ENCODE measurements at regions not wholly inside any gene's neighbourhood (a gene's known extent, or its start where the extent isn't known, plus 50 kb on each side); places are given as distances from the start of the nearest gene placed in this dataset.
"Not testable (repeated sequence)": the region's sequence is repeated elsewhere in the genome, so short reads cannot be mapped to it uniquely, and the experiment has no call there.

DNA sequence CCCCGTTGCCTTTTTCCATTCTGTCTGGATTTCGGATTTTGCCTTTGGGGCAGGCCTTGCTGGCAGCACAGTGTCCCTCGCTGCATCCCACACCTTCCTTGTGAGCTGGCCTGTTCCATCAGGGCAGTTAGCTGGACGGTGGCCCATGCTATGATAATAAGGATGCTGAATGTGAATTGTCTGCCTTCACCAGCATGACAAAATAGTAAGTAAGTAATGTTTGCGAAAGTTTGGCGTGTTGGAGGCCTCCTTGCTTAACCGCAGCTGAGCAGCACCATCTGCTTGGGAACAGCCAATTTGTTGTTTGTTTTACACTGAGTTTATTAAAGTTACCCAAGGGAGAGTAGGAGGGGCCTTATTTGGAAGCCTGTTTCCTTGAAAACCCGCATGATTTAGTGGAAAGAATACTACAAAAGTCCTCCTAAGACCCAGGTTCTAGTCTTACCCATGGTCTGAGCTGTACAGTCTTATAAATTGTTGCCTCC lies 469.7 kb upstream of the FANCL start:
- DNase-seq (ENCODE audit: low read depth) = no peak

- no peak for DNase-seq (ENCODE audit: low read depth)
Observed at GRCh38 chr2:58709687-58710354, 468.7 kb upstream of the FANCL start.

GRCh38 chr2:58709274-58709673 lies 468.1 kb upstream of the FANCL start:
- DNase-seq (ENCODE audit: low read depth) = no peak

DNA sequence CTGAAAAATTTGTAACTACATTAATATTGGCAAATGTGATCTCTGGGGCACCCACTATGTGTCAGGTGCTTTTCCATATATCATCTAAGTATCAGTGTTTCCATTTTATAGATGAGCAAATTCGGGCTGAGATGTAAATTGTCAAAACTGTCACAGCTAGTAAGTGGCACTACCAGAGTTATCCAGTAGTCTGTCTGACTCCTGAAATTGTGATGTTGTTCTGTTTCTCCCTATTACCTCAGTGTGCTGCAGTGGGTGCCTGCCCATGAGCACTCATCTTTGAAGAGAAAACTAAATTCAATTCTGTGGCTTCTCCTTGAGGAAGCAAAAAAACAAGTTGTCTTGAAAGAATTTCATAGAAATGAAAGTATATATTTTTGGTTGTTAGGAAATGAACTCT lies 467.4 kb upstream of the FANCL start:
- no peak for DNase-seq (ENCODE audit: low read depth)

DNA sequence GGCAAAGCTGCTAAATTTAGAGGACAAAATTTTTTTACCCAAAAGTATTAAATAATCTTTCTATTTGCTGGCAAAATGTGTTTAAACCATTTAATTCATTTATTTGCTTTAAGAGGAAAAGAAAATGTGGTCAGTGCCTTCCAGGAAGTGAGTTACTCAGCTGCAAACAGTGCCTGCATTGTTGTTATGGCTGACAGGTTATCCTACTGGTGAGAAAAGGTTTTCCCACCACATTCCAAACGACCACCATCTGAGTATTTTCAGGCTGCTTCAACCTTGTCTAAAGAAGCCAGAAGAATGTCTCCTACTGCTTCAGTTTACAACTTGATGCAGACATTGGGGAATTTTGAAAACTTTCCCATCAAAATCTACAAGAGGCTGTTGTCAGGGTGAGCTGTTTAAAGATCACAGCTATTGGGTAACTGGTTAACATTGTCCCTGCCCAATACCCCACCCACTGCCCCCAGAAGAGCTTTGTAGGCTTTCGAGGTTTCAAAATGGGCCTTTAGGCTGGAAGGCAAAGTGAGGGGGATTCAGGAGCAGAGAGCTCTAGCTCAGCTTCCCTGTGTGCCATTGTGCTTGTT lies 461.3 kb upstream of the FANCL start:
- DNase-seq (ENCODE audit: low read depth) = no peak

- no peak for DNase-seq (ENCODE audit: low read depth)
Observed at GRCh38 chr2:58701688-58702301, 460.7 kb upstream of the FANCL start.

DNA sequence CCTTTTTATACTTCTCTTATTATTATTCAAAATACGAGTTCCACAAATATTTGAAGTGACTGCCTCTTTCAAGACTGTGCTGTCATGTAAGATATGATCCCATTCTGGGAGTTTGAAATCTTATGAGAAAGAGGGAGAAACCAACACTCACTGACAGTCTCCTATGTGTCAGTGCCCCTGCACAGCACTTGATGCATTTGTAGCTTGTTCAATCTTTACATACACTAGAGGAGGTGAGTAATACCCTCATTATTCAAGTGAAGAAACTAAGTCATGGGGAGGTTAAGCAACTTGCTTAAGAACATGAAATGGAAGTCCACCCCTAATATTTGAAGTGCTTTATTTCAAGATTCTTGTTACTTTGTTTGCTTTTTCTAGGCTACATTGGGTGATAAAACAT lies 459.5 kb upstream of the FANCL start:
- no peak for DNase-seq (ENCODE audit: low read depth)

DNA sequence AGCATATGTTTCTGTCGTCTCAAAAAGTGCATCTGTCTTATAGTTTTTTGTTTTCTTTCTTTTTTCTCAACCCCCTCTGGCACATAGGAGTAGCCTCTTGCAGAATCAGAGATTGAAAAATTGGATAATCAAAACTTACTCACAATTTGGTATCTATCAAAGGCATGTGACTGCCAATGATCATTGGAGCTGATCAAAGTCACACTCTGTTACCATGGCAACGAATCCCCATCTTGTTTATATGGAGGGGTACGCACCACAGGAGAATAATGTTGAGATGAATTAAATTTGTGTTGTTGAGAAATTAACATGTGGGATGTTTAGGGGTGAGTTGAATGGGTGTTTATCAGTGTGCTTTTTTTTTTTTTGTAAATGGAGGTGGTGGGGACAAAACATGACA lies 458.3 kb upstream of the FANCL start:
- DNase-seq (ENCODE audit: low read depth) = no peak

DNA sequence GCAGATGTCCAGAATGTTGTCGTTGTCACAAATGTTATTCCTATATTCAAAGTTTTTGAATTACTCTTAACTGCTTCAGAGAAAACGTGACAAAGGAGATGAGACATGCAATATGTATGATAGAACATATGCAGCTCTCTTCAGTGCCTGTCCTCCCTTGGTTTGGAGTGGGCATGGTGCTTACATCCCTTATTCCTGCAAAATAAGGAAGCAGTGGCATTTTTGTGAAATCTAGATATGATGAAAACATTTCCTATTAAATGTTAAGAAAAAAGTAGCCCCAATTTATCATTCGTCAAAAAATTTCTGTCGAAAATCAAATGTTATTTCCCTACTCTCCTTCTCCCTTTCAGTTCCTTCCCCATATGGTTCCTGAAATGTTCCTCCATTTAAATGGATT lies 457.5 kb upstream of the FANCL start:
- no peak for DNase-seq (ENCODE audit: low read depth)

DNA sequence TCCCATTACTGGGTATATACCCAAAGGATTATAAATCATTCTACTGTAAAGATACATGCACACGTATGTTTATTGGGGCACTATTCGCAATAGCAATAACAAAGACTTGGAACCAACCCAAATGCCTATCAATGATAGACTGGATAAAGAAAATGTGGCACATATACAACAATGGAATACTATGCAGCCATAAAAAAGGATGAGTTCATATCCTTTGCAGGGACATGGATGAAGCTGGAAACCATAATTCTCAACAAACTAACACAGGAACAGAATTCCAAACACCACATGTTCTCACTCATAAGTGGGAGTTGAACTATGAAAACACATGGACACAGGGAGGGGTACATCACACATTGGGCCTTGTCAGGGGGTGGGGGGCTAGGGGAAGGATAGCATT lies 453.0 kb upstream of the FANCL start:
- not testable (repeated sequence) for DNase-seq (ENCODE audit: low read depth)

GRCh38 chr2:58691041-58691440 lies 449.9 kb upstream of the FANCL start:
- DNase-seq (ENCODE audit: low read depth) = not testable (repeated sequence)

DNA sequence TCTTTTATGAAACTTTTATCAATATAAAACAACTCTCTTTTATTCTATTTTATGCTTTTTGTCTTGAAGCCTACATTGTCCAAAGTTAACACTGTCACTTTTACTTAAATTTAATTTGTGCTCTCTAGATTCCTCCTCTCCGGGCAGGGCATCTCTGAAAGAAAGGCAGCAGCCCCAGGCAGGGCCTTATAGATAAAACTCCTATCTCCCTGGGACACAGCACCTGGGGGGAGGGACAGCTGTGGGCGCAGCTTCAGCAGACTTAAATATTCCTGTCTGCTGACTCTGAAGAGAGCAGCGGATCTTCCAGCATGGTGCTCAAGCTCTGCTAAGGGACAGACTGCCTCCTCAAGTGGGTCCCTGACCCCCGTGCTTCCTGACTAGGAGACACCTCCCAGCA lies 447.7 kb upstream of the FANCL start:
- no peak for DNase-seq (ENCODE audit: low read depth)

DNA sequence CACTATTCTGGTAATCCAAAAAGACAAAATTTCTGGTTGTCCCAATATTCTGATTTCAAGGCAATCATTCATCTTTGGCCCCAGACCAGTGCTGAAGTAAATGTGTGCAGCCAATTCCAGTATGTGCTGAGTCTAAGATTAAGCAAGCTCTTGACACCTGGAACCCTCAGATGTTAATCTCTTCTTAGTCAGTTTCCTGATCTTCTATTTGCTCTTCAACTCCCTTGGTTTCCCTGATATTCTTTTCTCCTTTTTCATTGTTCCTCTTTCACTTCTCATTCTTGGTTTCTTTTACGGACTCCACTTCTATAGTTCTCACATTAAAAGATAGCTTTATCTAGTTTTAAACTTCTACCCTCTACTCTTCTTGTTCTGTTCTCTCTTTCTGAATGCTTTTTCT lies 445.7 kb upstream of the FANCL start:
- no peak for DNase-seq (ENCODE audit: low read depth)

GRCh38 chr2:58680755-58681310 lies 439.7 kb upstream of the FANCL start:
- no peak for DNase-seq (ENCODE audit: low read depth)

- no peak for DNase-seq (ENCODE audit: low read depth)
Observed at GRCh38 chr2:58677748-58678147, 436.6 kb upstream of the FANCL start.

DNA sequence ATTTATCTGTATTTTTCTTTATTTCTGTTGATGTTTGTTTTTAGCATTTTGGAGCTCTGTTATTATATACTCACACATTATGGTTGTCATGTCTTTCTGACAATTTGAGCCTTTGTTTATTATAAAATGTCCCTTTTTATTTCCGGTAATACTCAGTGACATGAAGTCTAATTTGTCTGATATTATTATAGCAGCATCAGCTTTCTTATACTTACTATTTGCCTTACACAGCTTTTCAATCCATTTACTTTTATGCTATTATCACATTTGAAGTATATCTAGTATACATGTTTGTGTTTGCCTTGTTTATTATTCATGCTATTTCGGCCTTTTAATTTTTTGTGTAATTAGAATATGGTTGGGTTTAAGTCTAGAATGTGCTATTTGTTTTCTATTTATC lies 430.6 kb upstream of the FANCL start:
- no peak for DNase-seq (ENCODE audit: low read depth)

DNA sequence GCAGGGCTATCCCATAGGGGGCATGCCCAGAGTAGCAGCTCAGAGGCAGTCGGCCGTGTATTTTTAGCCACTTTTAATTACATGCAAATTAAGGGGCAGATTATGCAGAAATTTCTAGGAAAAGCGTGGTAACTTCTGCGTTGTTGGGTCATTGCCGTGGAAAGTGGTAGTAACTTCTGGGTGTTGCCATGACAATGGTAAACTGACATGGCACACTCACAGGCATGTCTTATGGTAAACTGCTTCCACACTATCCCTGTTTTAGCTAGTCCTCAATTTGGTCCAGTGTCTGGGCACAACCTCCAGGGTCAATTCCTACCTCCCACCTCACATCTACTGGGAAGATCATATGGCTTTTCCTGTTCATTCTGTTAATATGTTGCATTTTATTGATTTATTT lies 428.9 kb upstream of the FANCL start:
- DNase-seq (ENCODE audit: low read depth) = no peak

DNA sequence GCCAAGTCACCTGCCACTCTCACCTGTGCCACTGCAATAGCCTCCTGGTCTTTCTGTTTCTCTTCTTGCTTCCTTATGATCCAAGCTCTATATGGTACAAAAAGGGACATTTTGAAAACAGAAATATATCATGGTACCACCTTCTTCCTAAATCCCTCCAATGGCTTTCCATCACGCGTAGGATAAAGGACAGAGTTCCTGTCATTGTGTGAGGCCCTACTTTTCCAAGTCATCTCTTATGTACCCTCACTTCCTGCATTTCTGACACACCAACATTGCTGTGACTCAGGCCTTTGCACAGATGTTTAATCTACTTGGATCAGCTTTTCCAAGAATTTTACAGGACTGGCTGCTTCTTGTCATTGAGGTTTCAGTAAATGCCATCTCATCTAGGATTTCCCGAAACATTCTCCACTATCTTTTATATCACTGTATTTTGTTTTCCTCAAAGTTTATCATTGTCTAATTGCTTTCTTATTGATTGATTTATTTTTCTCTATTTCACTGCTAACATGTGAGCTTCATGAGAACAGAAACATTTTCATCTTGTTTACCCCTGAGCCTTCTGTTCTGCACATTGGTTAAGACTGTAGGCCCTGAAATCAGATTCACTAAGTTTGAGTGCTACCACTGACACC lies 426.1 kb upstream of the FANCL start:
- no peak for DNase-seq (ENCODE audit: low read depth)

DNA sequence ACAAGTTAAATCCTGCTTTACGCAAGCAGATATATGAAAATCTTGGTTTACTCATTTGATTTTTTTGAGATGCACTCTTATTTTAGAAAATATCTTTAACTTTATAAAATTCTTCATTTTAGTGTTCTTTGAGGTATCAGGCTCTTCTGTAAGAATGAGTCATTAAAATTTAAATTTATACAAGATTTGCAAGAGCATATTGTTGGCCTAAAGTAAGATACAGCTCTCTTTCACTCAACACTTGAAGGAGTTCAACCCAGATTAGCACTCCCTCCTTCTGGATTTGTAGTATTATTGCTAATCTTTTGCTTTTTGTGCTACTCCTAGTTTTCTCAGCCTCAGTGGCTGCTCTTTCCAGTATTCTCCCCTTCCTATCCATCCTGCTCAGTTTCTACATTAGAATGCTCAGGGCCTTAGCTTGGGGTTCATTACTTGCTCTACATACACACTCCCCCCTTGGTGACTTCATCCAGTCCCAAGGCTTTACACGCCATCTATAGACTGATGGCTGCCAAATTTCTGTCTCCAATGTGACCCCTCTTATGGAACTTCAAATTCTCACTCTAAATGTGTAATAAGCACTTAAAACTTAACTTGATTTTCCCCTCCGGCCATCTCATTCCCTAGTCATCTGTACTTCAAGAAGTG lies 425.3 kb upstream of the FANCL start:
- no peak for DNase-seq (ENCODE audit: low read depth)

DNA sequence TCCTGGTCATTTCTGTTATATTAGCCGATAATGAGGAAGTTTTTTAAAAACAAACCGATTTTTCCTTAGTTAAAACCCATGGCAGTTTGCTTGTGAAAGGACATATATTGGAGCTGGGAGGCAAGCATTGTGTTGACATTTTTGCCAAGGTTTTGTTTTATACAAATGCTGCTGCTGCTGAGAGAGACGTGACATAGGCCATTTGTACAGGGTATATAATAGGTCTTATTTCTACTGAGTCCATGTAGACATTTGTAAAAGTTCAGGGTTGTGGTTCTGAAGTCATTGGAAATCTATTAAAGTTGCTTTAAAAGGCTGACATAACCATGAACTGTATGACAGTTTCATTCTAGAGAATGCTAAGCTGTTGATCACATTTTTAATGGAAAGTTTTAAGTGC lies 424.0 kb upstream of the FANCL start:
- DNase-seq (ENCODE audit: low read depth) = no peak

- DNase-seq (ENCODE audit: low read depth) = no peak
Observed at GRCh38 chr2:58664523-58665151, 423.5 kb upstream of the FANCL start.

DNA sequence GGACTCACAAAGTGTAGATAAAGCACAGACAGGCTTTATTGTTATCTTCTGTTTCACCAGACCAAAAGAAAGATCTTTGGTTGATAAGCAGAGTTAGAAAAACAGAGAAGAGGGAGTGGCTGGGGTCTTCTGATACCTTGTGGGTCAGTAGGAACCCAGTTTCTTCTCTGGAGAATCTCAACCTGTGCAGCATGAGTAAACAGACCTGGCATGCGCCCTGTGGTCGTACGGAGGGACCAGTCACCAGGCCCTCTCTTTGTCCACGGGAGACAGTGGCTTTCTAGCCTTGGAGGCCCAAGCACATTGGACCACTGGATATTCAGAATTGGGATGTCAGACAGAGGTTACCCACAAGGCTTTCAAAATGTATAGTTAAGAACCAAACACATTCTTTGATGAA lies 418.9 kb upstream of the FANCL start:
- DNase-seq (ENCODE audit: low read depth) = no peak
